ENCODE measurements at regions not wholly inside any gene's neighbourhood (a gene's known extent, or its start where the extent isn't known, plus 50 kb on each side); places are given as distances from the start of the nearest gene placed in this dataset.

GRCh38 chr2:145123606-145124005 is 603.7 kb upstream of the ZEB2 start:
- peaks cover 5% of the 10 kb centered on the region for H3K9me3 Mint-ChIP-seq (ENCODE audit: low read depth)

GRCh38 chr2:145119225-145119624 is 599.3 kb upstream of the ZEB2 start:
- Mint-ChIP-seq H3K36me3 (ENCODE audit: low read depth) (no peaks in the 10 kb centered on the region), H3K27me3 (ENCODE audit: low read depth) (no peaks in the 10 kb centered on the region), H3K27ac (ENCODE audit: unreplicated experiment) (no peak overlapping the region), H3K9me3 (ENCODE audit: low read depth) (peaks cover 8% of the 10 kb centered on the region), H3K4me1 (ENCODE audit: low read depth) (peaks cover 42% of the 10 kb centered on the region), H3K4me3 (ENCODE audit: unreplicated experiment) (no peak overlapping the region)
- no peak for DNase-seq (ENCODE audit: low spot score)
- no peak for TF ChIP-seq CTCF (IDR thresholded peaks at IDR 0.05)

More at GRCh38 chr2:145123606-145124005, 603.7 kb upstream of the ZEB2 start:
- H3K4me3 Mint-ChIP-seq (ENCODE audit: unreplicated experiment): no peak overlapping the region
- no peaks in the 10 kb centered on the region for H3K36me3 Mint-ChIP-seq (ENCODE audit: low read depth)
- H3K27me3 Mint-ChIP-seq (ENCODE audit: low read depth): no peaks in the 10 kb centered on the region
- no peak for DNase-seq (ENCODE audit: low spot score)
- H3K27ac Mint-ChIP-seq (ENCODE audit: unreplicated experiment): no peak overlapping the region
- H3K4me1 Mint-ChIP-seq (ENCODE audit: low read depth): peaks cover 5% of the 10 kb centered on the region
- TF ChIP-seq CTCF (IDR thresholded peaks at IDR 0.05): no peak

- Mint-ChIP-seq H3K4me1 (ENCODE audit: low read depth) (peaks cover 56% of the 10 kb centered on the region), H3K9me3 (ENCODE audit: low read depth) (peaks cover 8% of the 10 kb centered on the region), H3K27ac (ENCODE audit: unreplicated experiment) (peak overlapping the region; percentile 88), H3K27me3 (ENCODE audit: low read depth) (no peaks in the 10 kb centered on the region), H3K4me3 (ENCODE audit: unreplicated experiment) (no peak overlapping the region), H3K36me3 (ENCODE audit: low read depth) (no peaks in the 10 kb centered on the region)
- TF ChIP-seq CTCF (IDR thresholded peaks at IDR 0.05): peak; percentile 42
- DNase-seq (ENCODE audit: low spot score): no peak
Measured at GRCh38 chr2:145116834-145117725, 597.2 kb upstream of the ZEB2 start.

GRCh38 chr2:145116056-145116455 is 596.1 kb upstream of the ZEB2 start:
- no peak for TF ChIP-seq CTCF (IDR thresholded peaks at IDR 0.05)
- no peak for DNase-seq (ENCODE audit: low spot score)

GRCh38 chr2:145114726-145115125 is 594.8 kb upstream of the ZEB2 start:
- Mint-ChIP-seq H3K27ac (ENCODE audit: unreplicated experiment) (no peak overlapping the region), H3K4me1 (ENCODE audit: low read depth) (peaks cover 77% of the 10 kb centered on the region), H3K4me3 (ENCODE audit: unreplicated experiment) (no peak overlapping the region), H3K27me3 (ENCODE audit: low read depth) (no peaks in the 10 kb centered on the region), H3K9me3 (ENCODE audit: low read depth) (peaks cover 8% of the 10 kb centered on the region), H3K36me3 (ENCODE audit: low read depth) (no peaks in the 10 kb centered on the region)
- TF ChIP-seq CTCF (IDR thresholded peaks at IDR 0.05): no peak
- no peak for DNase-seq (ENCODE audit: low spot score)

More at GRCh38 chr2:145116056-145116455, 596.1 kb upstream of the ZEB2 start:
- Mint-ChIP-seq H3K9me3 (ENCODE audit: low read depth) (peaks cover 8% of the 10 kb centered on the region), H3K27ac (ENCODE audit: unreplicated experiment) (no peak overlapping the region), H3K4me3 (ENCODE audit: unreplicated experiment) (no peak overlapping the region), H3K4me1 (ENCODE audit: low read depth) (peaks cover 65% of the 10 kb centered on the region), H3K36me3 (ENCODE audit: low read depth) (no peaks in the 10 kb centered on the region), H3K27me3 (ENCODE audit: low read depth) (no peaks in the 10 kb centered on the region)
